ENCODE measurements at regions not wholly inside any gene's neighbourhood (a gene's known extent, or its start where the extent isn't known, plus 50 kb on each side); places are given as distances from the start of the nearest gene placed in this dataset.

- DNase-seq (ENCODE audit: low spot score): no peak
- ChIA-PET CTCF (no interaction called here), POLR2A (ENCODE audit: low non-redundant PET) (no interaction called here)
- TF ChIP-seq CTCF (conservative IDR thresholded peaks at IDR 0.05; ENCODE audit: low read depth): no peak
- no peak overlapping the region for H3K27ac ChIP-seq
These were observed 477.8 kb upstream of the DAB2 start for GRCh38 chr5:39902626-39903025.

GRCh38 chr5:39898731-39899130 lies 474.0 kb upstream of the DAB2 start:
- no peak for TF ChIP-seq CTCF (conservative IDR thresholded peaks at IDR 0.05; ENCODE audit: low read depth)
- no peak overlapping the region for H3K27ac ChIP-seq
- POLR2A ChIA-PET (ENCODE audit: low non-redundant PET): no interaction called here
- CTCF ChIA-PET: no interaction called here
- DNase-seq (ENCODE audit: low spot score): no peak

GRCh38 chr5:39896706-39897105 lies 471.9 kb upstream of the DAB2 start:
- no peak overlapping the region for H3K27ac ChIP-seq
- POLR2A ChIA-PET (ENCODE audit: low non-redundant PET): no interaction called here
- no peak for DNase-seq (ENCODE audit: low spot score)
- TF ChIP-seq CTCF (conservative IDR thresholded peaks at IDR 0.05; ENCODE audit: low read depth): no peak
- CTCF ChIA-PET: interaction anchor here (0.7 kb wide), 1 partner anchor 1604 kb away, joined by 4 read pairs; no protein-coding TSS in a partner anchor

GRCh38 chr5:39896104-39896503 lies 471.3 kb upstream of the DAB2 start:
- no peak for TF ChIP-seq CTCF (conservative IDR thresholded peaks at IDR 0.05; ENCODE audit: low read depth)
- CTCF ChIA-PET: interaction anchor here (0.7 kb wide), 1 partner anchor 1604 kb away, joined by 4 read pairs; no protein-coding TSS in a partner anchor
- no peak for DNase-seq (ENCODE audit: low spot score)
- POLR2A ChIA-PET (ENCODE audit: low non-redundant PET): no interaction called here
- no peak overlapping the region for H3K27ac ChIP-seq

GRCh38 chr5:39892708-39893107 lies 467.9 kb upstream of the DAB2 start:
- CTCF ChIA-PET: no interaction called here
- no peak overlapping the region for H3K27ac ChIP-seq
- no peak for DNase-seq (ENCODE audit: low spot score)
- POLR2A ChIA-PET (ENCODE audit: low non-redundant PET): no interaction called here
- no peak for TF ChIP-seq CTCF (conservative IDR thresholded peaks at IDR 0.05; ENCODE audit: low read depth)

GRCh38 chr5:39891376-39891775 lies 466.6 kb upstream of the DAB2 start:
- no peak overlapping the region for H3K27ac ChIP-seq
- ChIA-PET POLR2A (ENCODE audit: low non-redundant PET) (no interaction called here), CTCF (no interaction called here)
- no peak for TF ChIP-seq CTCF (conservative IDR thresholded peaks at IDR 0.05; ENCODE audit: low read depth)
- no peak for DNase-seq (ENCODE audit: low spot score)

GRCh38 chr5:39880985-39881384 lies 456.2 kb upstream of the DAB2 start:
- TF ChIP-seq CTCF (conservative IDR thresholded peaks at IDR 0.05; ENCODE audit: low read depth): no peak
- no peak overlapping the region for H3K27ac ChIP-seq
- POLR2A ChIA-PET (ENCODE audit: low non-redundant PET): no interaction called here
- DNase-seq (ENCODE audit: low spot score): no peak
- CTCF ChIA-PET: no interaction called here
